ENCODE measurements at regions not wholly inside any gene's neighbourhood (a gene's known extent, or its start where the extent isn't known, plus 50 kb on each side); places are given as distances from the start of the nearest gene placed in this dataset.
"Not testable (repeated sequence)": the region's sequence is repeated elsewhere in the genome, so short reads cannot be mapped to it uniquely, and the experiment has no call there.

- not testable (repeated sequence) for TF ChIP-seq CTCF (IDR thresholded peaks at IDR 0.05); ZFX (IDR thresholded peaks at IDR 0.05; ENCODE audit: borderline replicate concordance)
Observed at GRCh38 chr6:60737764-60738425, 1548.1 kb downstream of the KHDRBS2 start.

Measured in 22Rv1 (cell line).